Thymus (tissue), 11 donors: ENCODE measurements at regions not wholly inside any gene's neighbourhood (a gene's known extent, or its start where the extent isn't known, plus 50 kb on each side); places are given as distances from the start of the nearest gene placed in this dataset.
"Not testable (repeated sequence)": the region's sequence is repeated elsewhere in the genome, so short reads cannot be mapped to it uniquely, and the experiment has no call there.

ENCODE experiments used
- DNase-seq, 9 donors: peaks; one replicate each; pipeline ENCODE4 v3.0.0-alpha.2; 2013; ENCODE audit warnings: low spot score in 9 of 9, low read depth in 6 of 9, missing footprints in 1 of 9
- H3K27ac ChIP-seq, 2 donors: one replicate each; pipeline ENCODE4 v1.5.1; 2013; ENCODE audit warnings: control low read depth in 1 of 2, low read depth in 1 of 2, low read length in 1 of 2, mild to moderate bottlenecking in 1 of 2, moderate library complexity in 1 of 2
- H3K27me3 ChIP-seq, 2 donors: one replicate each; pipeline ENCODE4 v1.5.1; 2013; ENCODE audit warnings: low read length in 1 of 2; ENCODE audit not compliant: control insufficient read depth in 2 of 2, insufficient read depth in 1 of 2
- H3K36me3 ChIP-seq, 2 donors: one replicate each; pipeline ENCODE4 v1.5.1; 2013; ENCODE audit warnings: low read length in 1 of 2, mild to moderate bottlenecking in 1 of 2, moderate library complexity in 1 of 2; ENCODE audit not compliant: control insufficient read depth in 2 of 2, insufficient read depth in 2 of 2
- H3K4me1 ChIP-seq, 2 donors: one replicate each; pipeline ENCODE4 v1.5.1; 2013; ENCODE audit warnings: low read length in 2 of 2; ENCODE audit not compliant: control insufficient read depth in 2 of 2, insufficient read depth in 2 of 2
- H3K4me3 ChIP-seq, 2 donors: one replicate each; pipeline ENCODE4 v1.5.1; 2013; ENCODE audit warnings: low read length in 2 of 2, control low read depth in 1 of 2, mild to moderate bottlenecking in 1 of 2
- H3K9me3 ChIP-seq, 2 donors: one replicate each; pipeline ENCODE4 v1.5.1; 2013; ENCODE audit warnings: low read length in 1 of 2, mild to moderate bottlenecking in 1 of 2; ENCODE audit not compliant: control insufficient read depth in 2 of 2, insufficient read depth in 1 of 2
- WGBS: extraction: QIAGEN DNeasy Blood & Tissue Kit; methylation state at CpG from one replicate; pipeline ENCODE4 v1.1.7; 2013; 5-methylcytosine and 5-hydroxymethylcytosine counted together
- donor health status: healthy.

- Histone ChIP-seq H3K9me3 (no peaks in the 10 kb centered on the region), H3K4me3 (no peak overlapping the region), H3K27ac (no peak overlapping the region), H3K36me3 (no peaks in the 10 kb centered on the region), H3K4me1 (no peaks in the 10 kb centered on the region), H3K27me3 (no peaks in the 10 kb centered on the region)
- no peak for DNase-seq
- WGBS: 91% methylated on average over 4 of the region's 4 CpGs
Observed at GRCh38 chr4:117678861-117679260, 355.4 kb upstream of the NDST3 start.

DNA sequence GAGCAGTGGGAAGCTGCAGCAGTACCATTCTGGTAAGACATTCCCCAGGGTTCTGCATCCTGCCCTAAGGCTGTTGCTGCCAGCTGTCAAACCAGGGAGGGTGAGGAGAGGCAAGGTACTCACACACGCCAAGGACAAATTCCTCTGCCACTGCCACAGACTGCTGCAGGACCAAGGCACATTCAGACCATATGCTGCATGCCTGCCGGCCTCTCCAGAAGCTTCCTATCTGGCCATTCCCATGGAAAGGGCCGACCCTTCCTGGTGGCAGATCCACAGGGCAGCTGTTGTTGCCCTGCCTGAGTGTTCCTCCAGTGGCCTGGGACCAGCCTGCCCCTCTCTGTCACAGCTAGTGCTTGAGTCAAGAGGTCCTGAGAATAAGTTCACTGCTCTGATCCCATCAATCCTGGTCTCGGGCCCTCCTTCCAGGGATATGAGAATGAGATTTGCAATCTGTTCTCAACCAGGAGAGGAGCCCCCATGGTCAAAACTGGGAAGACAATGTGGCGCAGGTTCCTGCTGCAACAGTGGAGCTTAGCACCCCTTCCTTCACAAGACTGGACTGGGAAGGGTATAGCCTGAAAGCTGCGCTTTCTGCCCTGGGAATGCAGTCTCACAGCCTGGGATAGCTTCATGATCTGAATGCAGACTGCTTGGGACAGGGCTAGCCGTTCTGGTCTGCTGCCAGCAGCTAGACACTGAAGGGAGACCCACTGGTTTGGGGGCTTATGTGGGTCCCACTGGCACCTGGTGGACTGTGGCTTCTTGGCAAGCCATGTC lies 342.5 kb upstream of the NDST3 start:
- no peak overlapping the region for H3K27ac ChIP-seq
- no peaks in the 10 kb centered on the region for H3K36me3 ChIP-seq
- H3K27me3 ChIP-seq: no peaks in the 10 kb centered on the region
- H3K9me3 ChIP-seq: no peaks in the 10 kb centered on the region
- DNase-seq: no peak
- H3K4me1 ChIP-seq: no peaks in the 10 kb centered on the region
- WGBS: 92% methylated on average over 7 of the region's 7 CpGs
- no peak overlapping the region for H3K4me3 ChIP-seq

GRCh38 chr4:117692538-117692937 lies 341.7 kb upstream of the NDST3 start:
- DNase-seq: no peak
- no peaks in the 10 kb centered on the region for H3K9me3 ChIP-seq
- H3K36me3 ChIP-seq: no peaks in the 10 kb centered on the region
- no peaks in the 10 kb centered on the region for H3K27me3 ChIP-seq
- WGBS: 87% methylated on average over 1 of the region's 1 CpG
- no peaks in the 10 kb centered on the region for H3K4me1 ChIP-seq
- H3K4me3 ChIP-seq: no peak overlapping the region
- no peak overlapping the region for H3K27ac ChIP-seq

DNA sequence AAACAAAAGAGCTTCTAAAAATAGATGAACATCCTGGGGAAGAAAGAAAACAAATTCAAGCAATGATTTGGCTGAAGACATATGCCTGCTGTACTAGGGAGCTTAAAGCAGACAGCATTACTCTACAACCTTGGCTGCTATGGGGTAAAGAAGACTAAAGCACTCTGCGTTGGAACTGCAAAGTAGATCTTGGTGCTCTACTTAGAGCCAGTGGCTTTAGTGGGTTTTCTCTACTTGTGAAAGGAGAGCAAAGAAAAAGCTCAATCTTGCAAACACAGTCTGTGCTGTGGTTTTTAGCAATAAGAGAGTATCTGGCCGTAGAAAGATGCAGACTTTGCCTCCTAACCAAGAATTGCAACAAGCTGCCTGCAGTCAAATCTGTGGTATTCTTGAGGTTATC lies 334.7 kb upstream of the NDST3 start:
- Histone ChIP-seq H3K27me3 (no peaks in the 10 kb centered on the region), H3K9me3 (no peaks in the 10 kb centered on the region), H3K4me1 (no peaks in the 10 kb centered on the region), H3K4me3 (no peak overlapping the region), H3K27ac (no peak overlapping the region), H3K36me3 (no peaks in the 10 kb centered on the region)
- WGBS: 91% methylated on average over 2 of the region's 2 CpGs
- peak in 1 of 9 donors; percentile 16 for DNase-seq

GRCh38 chr4:117700111-117700892 lies 334.0 kb upstream of the NDST3 start:
- Histone ChIP-seq H3K9me3 (no peaks in the 10 kb centered on the region), H3K36me3 (no peaks in the 10 kb centered on the region), H3K4me1 (no peaks in the 10 kb centered on the region), H3K27me3 (no peaks in the 10 kb centered on the region), H3K27ac (no peak overlapping the region), H3K4me3 (no peak overlapping the region)
- peak in 4 of 9 donors; percentile 2 to 47 (median 10) for DNase-seq
- WGBS: 94% methylated on average over 3 of the region's 3 CpGs

GRCh38 chr4:117702353-117702752 lies 331.9 kb upstream of the NDST3 start:
- no peak overlapping the region for H3K4me3 ChIP-seq
- H3K4me1 ChIP-seq: no peaks in the 10 kb centered on the region
- no peak for DNase-seq
- WGBS: 93% methylated on average over 3 of the region's 3 CpGs
- no peaks in the 10 kb centered on the region for H3K36me3 ChIP-seq
- peaks cover 0 to 4% of the 10 kb centered on the region in 2 donors for H3K9me3 ChIP-seq
- no peak overlapping the region for H3K27ac ChIP-seq
- no peaks in the 10 kb centered on the region for H3K27me3 ChIP-seq

DNA sequence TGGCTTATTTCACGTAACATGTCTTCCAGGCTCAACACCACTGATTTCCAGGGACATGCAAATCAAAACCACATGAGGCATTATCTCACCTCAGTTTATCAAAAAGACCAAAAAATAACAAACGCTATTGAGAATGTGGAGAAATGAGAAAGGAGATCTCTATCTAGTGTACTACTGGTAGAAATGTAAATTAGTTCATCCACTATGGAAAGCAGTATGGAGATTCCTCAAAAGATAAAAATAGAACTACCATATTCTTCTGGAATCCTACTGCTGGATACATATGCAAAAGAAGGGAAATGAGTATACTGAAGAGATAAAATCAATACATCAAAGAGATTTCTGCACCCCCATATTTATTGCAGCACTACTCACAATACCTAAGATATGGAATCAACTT lies 329.6 kb upstream of the NDST3 start:
- H3K36me3 ChIP-seq: no peaks in the 10 kb centered on the region
- WGBS: 92% methylated on average over 2 of the region's 2 CpGs
- H3K4me1 ChIP-seq: no peaks in the 10 kb centered on the region
- H3K27me3 ChIP-seq: no peaks in the 10 kb centered on the region
- no peak for DNase-seq
- H3K9me3 ChIP-seq: peaks cover 0 to 7% of the 10 kb centered on the region in 2 donors
- no peak overlapping the region for H3K4me3 ChIP-seq
- no peak overlapping the region for H3K27ac ChIP-seq

DNA sequence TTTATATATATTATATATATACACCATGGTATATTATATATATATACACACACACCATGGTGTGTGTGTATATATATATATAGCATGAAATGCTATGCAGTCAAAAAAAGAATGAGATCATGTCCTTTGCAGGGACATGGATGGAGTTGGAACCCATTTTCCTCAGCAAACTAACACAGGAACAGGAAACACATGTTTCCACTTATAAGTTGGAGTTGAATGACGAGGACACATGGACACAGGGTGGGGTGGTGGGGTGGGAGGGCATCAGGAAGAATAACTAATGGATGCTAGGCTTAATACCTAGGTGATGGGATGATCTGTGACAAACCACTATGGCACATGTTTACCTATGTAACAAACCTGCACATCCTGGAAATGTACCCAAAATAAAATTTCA lies 293.6 kb upstream of the NDST3 start:
- Histone ChIP-seq H3K27me3 (no peaks in the 10 kb centered on the region), H3K4me3 (no peak overlapping the region), H3K36me3 (no peaks in the 10 kb centered on the region), H3K4me1 (no peaks in the 10 kb centered on the region), H3K27ac (no peak overlapping the region), H3K9me3 (no peaks in the 10 kb centered on the region)
- DNase-seq: peak in 2 of 9 donors; percentile 8 to 9
- 53% methylated on average over 1 of the region's 1 CpG for WGBS

DNA sequence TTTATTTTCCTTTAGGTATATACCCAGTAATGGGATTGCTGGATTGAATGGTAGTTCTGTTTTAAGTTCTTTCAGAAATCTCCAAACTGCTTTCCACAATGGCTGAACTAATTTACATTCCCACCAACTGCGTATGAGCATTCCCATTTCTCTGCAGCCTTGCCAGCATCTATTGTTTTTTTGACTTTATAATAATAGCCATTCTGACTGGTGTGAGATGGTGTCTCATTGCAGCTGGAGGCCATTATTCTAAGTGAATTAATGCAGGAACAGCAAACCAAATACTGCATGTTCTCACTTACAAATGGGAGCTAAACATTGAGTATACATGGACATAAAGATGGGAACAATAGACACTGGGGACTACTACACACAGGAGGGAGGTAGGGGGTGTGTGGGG lies 288.9 kb upstream of the NDST3 start:
- not testable (repeated sequence) for DNase-seq
- WGBS: 0% methylated on average over 1 of the region's 1 CpG

More for the DNA sequence above, 288.9 kb upstream of the NDST3 start:
- H3K36me3 ChIP-seq, H3K4me1 ChIP-seq, H3K9me3 ChIP-seq, H3K27ac ChIP-seq, H3K4me3 ChIP-seq, H3K27me3 ChIP-seq: not testable (repeated sequence)
